ENCODE measurements at regions not wholly inside any gene's neighbourhood (a gene's known extent, or its start where the extent isn't known, plus 50 kb on each side); places are given as distances from the start of the nearest gene placed in this dataset.

GRCh38 chr12:45587877-45588533, 141.5 kb upstream of the ARID2 start:
- Histone ChIP-seq H3K36me3 (no peaks in the 10 kb centered on the region), H3K4me1 (no peaks in the 10 kb centered on the region), H3K27ac (no peak overlapping the region), H3K9me3 (no peaks in the 10 kb centered on the region), H3K27me3 (no peaks in the 10 kb centered on the region), H3K4me3 (no peak overlapping the region)
- in situ Hi-C loops (cut with MboI; ENCODE audit: low sequenced_read_pairs in 4 of 4), result no loop called here
- ATAC-seq, result no peak
- intact Hi-C loops (cut with DNase I; ENCODE audit: low total_unique reads), result no loop called here
- TF ChIP-seq, protein P1, sequence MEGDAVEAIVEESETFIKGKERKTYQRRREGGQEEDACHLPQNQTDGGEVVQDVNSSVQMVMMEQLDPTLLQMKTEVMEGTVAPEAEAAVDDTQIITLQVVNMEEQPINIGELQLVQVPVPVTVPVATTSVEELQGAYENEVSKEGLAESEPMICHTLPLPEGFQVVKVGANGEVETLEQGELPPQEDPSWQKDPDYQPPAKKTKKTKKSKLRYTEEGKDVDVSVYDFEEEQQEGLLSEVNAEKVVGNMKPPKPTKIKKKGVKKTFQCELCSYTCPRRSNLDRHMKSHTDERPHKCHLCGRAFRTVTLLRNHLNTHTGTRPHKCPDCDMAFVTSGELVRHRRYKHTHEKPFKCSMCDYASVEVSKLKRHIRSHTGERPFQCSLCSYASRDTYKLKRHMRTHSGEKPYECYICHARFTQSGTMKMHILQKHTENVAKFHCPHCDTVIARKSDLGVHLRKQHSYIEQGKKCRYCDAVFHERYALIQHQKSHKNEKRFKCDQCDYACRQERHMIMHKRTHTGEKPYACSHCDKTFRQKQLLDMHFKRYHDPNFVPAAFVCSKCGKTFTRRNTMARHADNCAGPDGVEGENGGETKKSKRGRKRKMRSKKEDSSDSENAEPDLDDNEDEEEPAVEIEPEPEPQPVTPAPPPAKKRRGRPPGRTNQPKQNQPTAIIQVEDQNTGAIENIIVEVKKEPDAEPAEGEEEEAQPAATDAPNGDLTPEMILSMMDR (IDR thresholded peaks at IDR 0.05 in 4 of 5, conservative IDR thresholded peaks at IDR 0.05 in 1 of 5), result no peak
- peak in 1 of 2 donors; percentile 13 for DNase-seq

GRCh38 chr12:45590646-45591045, 138.9 kb upstream of the ARID2 start:
- TF ChIP-seq, protein P1 (IDR thresholded peaks at IDR 0.05 in 4 of 5, conservative IDR thresholded peaks at IDR 0.05 in 1 of 5), result no peak
- no peak for TF ChIP-seq POLR2A (IDR thresholded peaks at IDR 0.05)
- Histone ChIP-seq H3K27me3 (no peaks in the 10 kb centered on the region), H3K4me3 (no peak overlapping the region), H3K9me3 (no peaks in the 10 kb centered on the region), H3K36me3 (no peaks in the 10 kb centered on the region), H3K27ac (no peak overlapping the region), H3K4me1 (no peaks in the 10 kb centered on the region)
- intact Hi-C loops (cut with DNase I; ENCODE audit: low total_unique reads) (no loop called here), in situ Hi-C loops (cut with MboI; ENCODE audit: low sequenced_read_pairs in 4 of 4) (no loop called here)
- ATAC-seq (no peak), DNase-seq (no peak)

DNA sequence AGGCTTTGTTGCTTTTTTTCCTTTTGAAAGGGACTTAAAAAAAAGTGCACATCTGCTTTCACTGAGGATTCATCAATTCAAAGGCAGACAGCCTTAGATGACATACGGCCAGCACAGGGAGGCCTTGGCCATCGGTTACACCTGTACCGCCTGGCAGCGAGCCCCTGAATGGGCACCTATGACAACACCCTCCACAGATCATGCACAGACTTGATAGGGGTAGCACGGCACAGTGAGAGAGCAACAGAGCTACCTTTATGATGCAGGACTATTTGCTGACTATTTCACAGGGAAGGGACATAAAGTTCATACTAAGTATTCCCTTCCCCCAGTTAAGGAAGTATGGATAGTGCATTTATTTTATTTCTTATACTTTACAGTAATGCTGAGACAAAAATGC, 137.9 kb upstream of the ARID2 start:
- in situ Hi-C loops (cut with MboI; ENCODE audit: low sequenced_read_pairs in 4 of 4) (no loop called here), intact Hi-C loops (cut with DNase I; ENCODE audit: low total_unique reads) (no loop called here)
- no peak overlapping the region for H3K4me3 ChIP-seq
- DNase-seq (no peak), ATAC-seq (no peak)
- no peaks in the 10 kb centered on the region for H3K27me3 ChIP-seq
- TF ChIP-seq, protein P1 (IDR thresholded peaks at IDR 0.05 in 4 of 5, conservative IDR thresholded peaks at IDR 0.05 in 1 of 5), result no peak
- no peak for TF ChIP-seq POLR2A (IDR thresholded peaks at IDR 0.05)
- H3K4me1 ChIP-seq, result no peaks in the 10 kb centered on the region
- no peaks in the 10 kb centered on the region for H3K36me3 ChIP-seq
- no peaks in the 10 kb centered on the region for H3K9me3 ChIP-seq
- no peak overlapping the region for H3K27ac ChIP-seq

DNA sequence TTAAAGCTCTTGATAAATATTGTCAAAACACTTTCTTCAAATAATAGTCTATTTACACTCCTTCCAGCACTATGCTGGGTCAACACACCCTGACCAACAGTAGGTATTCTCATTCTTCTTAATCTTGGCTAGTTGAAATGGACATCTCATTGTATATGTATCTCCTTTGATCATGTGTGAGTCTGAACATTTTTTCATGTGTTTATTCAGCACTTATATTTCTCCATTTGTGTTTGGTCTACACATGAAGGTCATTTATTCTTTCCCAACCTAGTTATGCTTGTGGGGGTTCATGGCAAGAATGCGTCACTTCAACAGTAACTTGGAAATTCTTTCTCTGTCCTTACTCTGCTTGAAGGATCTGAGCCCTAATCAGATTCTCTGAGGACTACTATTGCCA, 133.1 kb upstream of the ARID2 start:
- Histone ChIP-seq H3K27me3 (no peaks in the 10 kb centered on the region), H3K36me3 (no peaks in the 10 kb centered on the region), H3K4me1 (no peaks in the 10 kb centered on the region), H3K27ac (no peak overlapping the region), H3K4me3 (no peak overlapping the region), H3K9me3 (no peaks in the 10 kb centered on the region)
- intact Hi-C loops (cut with DNase I; ENCODE audit: low total_unique reads) (no loop called here), in situ Hi-C loops (cut with MboI; ENCODE audit: low sequenced_read_pairs in 4 of 4) (no loop called here)
- ATAC-seq (no peak), DNase-seq (no peak)
- TF ChIP-seq, protein P1 (IDR thresholded peaks at IDR 0.05 in 4 of 5, conservative IDR thresholded peaks at IDR 0.05 in 1 of 5), result no peak
- TF ChIP-seq POLR2A (IDR thresholded peaks at IDR 0.05), result no peak

GRCh38 chr12:45598336-45598735, 131.2 kb upstream of the ARID2 start:
- Histone ChIP-seq H3K4me3 (no peak overlapping the region), H3K27me3 (no peaks in the 10 kb centered on the region), H3K36me3 (no peaks in the 10 kb centered on the region), H3K9me3 (no peaks in the 10 kb centered on the region), H3K27ac (no peak overlapping the region), H3K4me1 (no peaks in the 10 kb centered on the region)
- ATAC-seq (no peak), DNase-seq (no peak)
- intact Hi-C loops (cut with DNase I; ENCODE audit: low total_unique reads), result no loop called here
- TF ChIP-seq POLR2A (IDR thresholded peaks at IDR 0.05), result no peak
- TF ChIP-seq, protein P1 (IDR thresholded peaks at IDR 0.05 in 4 of 5, conservative IDR thresholded peaks at IDR 0.05 in 1 of 5), result no peak
- in situ Hi-C loops (cut with MboI; ENCODE audit: low sequenced_read_pairs in 4 of 4), result no loop called here
